OCI-LY7 (cell line): ENCODE measurements at regions not wholly inside any gene's neighbourhood (a gene's known extent, or its start where the extent isn't known, plus 50 kb on each side); places are given as distances from the start of the nearest gene placed in this dataset.

Source experiments
- EZH2phosphoT487 ChIP-seq: fragments of 200-600 bp; sonication (generic); IDR thresholded peaks from 2 replicates; pipeline ENCODE4 v1.6.1; 2018; ENCODE audit warnings: low read depth, borderline replicate concordance, mild to moderate bottlenecking, mixed run types, antibody characterized with exemption, low read length, moderate library complexity, mixed read lengths
- TF ChIP-seq, protein P1 (sequence below): fragments of 200-600 bp; sonication (generic); conservative IDR thresholded peaks from 2 replicates; pipeline ENCODE4 v1.5.1; 2014; ENCODE audit warnings: mild to moderate bottlenecking, antibody characterized with exemption, low read length, moderate library complexity, mixed read lengths

DNA sequence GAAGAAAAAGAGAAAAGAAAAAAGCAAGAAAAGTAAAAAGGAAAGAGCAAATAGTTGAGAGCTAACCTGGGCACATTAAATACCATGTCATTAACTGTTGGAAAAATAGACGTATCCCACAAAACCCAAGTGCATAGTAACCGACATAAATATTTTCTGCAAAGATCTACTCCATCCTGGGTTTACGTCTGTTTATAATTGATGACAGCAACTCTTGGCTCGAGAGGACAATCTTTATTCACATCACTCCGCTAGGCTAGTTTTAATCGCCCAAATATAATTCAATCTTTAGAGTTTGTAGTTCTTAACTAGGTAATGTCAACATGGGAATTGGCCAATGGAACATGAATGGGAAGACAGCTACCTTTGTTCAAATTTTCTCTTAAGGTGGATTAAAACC, 321.7 kb upstream of the TNC start:
- TF ChIP-seq, protein P1, sequence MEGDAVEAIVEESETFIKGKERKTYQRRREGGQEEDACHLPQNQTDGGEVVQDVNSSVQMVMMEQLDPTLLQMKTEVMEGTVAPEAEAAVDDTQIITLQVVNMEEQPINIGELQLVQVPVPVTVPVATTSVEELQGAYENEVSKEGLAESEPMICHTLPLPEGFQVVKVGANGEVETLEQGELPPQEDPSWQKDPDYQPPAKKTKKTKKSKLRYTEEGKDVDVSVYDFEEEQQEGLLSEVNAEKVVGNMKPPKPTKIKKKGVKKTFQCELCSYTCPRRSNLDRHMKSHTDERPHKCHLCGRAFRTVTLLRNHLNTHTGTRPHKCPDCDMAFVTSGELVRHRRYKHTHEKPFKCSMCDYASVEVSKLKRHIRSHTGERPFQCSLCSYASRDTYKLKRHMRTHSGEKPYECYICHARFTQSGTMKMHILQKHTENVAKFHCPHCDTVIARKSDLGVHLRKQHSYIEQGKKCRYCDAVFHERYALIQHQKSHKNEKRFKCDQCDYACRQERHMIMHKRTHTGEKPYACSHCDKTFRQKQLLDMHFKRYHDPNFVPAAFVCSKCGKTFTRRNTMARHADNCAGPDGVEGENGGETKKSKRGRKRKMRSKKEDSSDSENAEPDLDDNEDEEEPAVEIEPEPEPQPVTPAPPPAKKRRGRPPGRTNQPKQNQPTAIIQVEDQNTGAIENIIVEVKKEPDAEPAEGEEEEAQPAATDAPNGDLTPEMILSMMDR: no peak
- no peak for TF ChIP-seq EZH2phosphoT487
